ENCODE measurements at regions not wholly inside any gene's neighbourhood (a gene's known extent, or its start where the extent isn't known, plus 50 kb on each side); places are given as distances from the start of the nearest gene placed in this dataset.
A peak's percentile ranks its signal among the peaks of the same experiment; 100 is the strongest.

GRCh38 chr18:56188529-56189275 is 449.7 kb downstream of the TXNL1 start:
- ATAC-seq: no peak
- no peak for DNase-seq (ENCODE audit: low spot score)

DNA sequence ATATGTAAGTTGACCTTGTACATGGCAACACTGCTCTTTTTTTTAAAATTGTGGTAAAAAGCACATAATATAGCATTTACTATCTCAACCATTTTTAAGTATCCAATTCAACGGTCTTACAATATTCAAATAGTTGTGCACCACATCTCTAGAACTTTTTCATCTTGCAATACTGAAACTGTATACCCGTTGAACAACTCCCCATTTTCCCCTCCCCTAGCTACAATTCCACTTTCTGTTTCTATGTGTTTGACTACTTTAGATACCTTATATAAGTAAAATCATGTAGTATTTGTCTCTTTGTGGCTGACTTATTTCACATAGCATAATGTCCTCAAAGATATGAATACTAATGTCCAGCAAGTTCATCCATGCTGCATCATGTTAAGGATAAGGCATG is 452.1 kb downstream of the TXNL1 start:
- DNase-seq (ENCODE audit: low spot score) (no peak), ATAC-seq (no peak)

- no peak for DNase-seq (ENCODE audit: low spot score)
- ATAC-seq: no peak
These were observed 453.3 kb downstream of the TXNL1 start for GRCh38 chr18:56185126-56185525.

GRCh38 chr18:56176751-56177150 is 461.6 kb downstream of the TXNL1 start:
- DNase-seq (ENCODE audit: low spot score): no peak
- ATAC-seq: no peak

- DNase-seq (ENCODE audit: low spot score): no peak
- ATAC-seq: no peak
These were observed 462.9 kb downstream of the TXNL1 start for GRCh38 chr18:56175330-56176001.

DNA sequence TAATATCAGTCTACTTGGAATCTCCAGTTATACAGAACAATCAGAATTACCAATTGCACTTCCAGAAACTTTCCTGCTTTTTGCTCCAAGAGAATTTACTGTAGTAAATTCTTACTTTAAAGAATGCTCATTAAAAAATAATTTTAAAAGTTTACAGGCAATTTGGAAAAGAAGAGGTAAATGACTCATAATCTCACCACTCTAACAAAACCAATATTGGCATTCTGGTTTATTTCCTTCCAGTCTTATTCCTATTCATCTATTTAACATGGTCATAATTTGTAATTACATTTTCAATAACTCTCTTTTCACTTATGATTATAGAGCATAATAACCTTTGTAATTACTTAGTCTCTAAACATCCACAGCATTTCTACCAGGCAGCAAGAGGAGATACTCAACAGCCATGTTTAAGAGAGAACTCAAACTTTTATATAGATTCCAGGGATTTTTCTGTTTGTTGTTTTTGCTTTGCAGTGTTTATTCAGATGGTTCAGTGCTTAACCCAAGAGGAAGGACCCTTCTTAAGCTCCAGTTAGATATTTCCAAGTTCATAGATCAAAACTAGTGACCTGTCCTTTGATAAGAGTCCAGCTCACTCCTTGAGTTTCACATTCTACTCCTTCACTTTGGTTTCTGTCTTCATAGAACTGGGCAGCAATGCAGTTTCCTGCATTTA is 464.7 kb downstream of the TXNL1 start:
- DNase-seq (ENCODE audit: low spot score) (no peak), ATAC-seq (no peak)

GRCh38 chr18:56172527-56172926 is 465.9 kb downstream of the TXNL1 start:
- ATAC-seq: no peak
- no peak for DNase-seq (ENCODE audit: low spot score)

DNA sequence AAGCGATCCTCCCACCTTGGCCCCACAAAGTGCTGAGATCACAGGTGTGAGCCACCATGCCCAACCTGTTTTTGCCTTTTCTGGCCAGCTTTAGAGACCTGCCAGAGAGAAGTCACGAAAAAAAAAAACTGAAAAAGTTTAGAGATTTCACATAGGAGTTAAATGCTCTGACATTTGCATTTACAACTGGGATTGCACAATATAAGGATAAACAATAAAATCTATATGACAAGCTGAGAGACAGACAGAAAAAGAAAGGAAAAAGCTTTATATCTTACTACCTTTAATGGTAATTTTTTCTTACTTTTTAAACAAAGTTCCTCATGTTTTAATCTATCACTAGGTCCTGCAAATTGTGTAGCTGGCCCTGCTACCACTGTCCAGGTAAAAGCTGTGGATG is 466.5 kb downstream of the TXNL1 start:
- no peak for ATAC-seq
- no peak for DNase-seq (ENCODE audit: low spot score)

GRCh38 chr18:56168049-56168781 is 470.2 kb downstream of the TXNL1 start:
- DNase-seq (ENCODE audit: low spot score): no peak

GRCh38 chr18:56167366-56167765 is 471.0 kb downstream of the TXNL1 start:
- no peak for ATAC-seq
- no peak for DNase-seq (ENCODE audit: low spot score)

More at GRCh38 chr18:56168049-56168781, 470.2 kb downstream of the TXNL1 start:
- peak; percentile 29 for ATAC-seq

GRCh38 chr18:56166914-56167313 is 471.5 kb downstream of the TXNL1 start:
- DNase-seq (ENCODE audit: low spot score): no peak
- ATAC-seq: peak; percentile 26

DNA sequence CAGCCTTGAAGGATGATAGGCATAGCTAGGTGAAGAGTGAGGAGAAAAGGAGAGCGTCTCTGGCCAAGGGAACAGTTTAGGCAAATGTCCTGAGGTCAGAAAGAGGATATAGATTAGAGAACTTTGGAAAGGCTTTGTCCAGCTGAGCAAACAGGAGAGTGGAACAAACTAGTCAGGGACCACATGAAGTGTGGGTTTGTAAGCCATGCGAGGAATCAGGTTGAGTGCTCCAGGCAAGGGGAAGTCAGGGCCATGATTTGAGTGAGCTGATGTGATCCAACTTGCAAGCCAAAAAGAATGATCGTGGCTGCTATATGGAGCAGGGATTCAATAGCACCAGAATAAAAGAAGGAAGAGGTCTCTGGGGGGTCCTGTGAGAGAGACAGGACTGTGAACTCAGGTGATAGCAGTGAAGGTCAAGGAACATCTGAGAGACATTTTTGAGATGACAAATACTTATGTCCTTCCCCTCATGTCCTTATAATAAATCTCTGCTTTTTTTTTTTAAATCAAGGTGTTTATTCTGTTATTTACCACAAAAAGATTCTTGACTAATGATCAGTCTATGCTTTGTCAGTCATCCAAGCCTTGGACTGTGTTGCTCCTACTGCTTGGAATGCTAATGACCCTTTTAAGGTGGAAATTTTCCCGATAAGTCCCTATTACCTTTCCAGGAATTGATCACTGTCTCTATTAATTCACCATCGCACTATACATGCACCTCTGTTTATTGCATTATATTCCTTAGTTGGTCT is 472.6 kb downstream of the TXNL1 start:
- DNase-seq (ENCODE audit: low spot score) (no peak), ATAC-seq (no peak)

GRCh38 chr18:56162311-56163265 is 475.8 kb downstream of the TXNL1 start:
- ATAC-seq: peak; percentile 34
- no peak for DNase-seq (ENCODE audit: low spot score)

- DNase-seq (ENCODE audit: low spot score) (no peak), ATAC-seq (no peak)
These were observed 476.7 kb downstream of the TXNL1 start for GRCh38 chr18:56161566-56162260.

GRCh38 chr18:56158676-56159075 is 479.7 kb downstream of the TXNL1 start:
- ATAC-seq: no peak
- DNase-seq (ENCODE audit: low spot score): no peak

GRCh38 chr18:56157541-56157940 is 480.9 kb downstream of the TXNL1 start:
- DNase-seq (ENCODE audit: low spot score) (no peak), ATAC-seq (no peak)

DNA sequence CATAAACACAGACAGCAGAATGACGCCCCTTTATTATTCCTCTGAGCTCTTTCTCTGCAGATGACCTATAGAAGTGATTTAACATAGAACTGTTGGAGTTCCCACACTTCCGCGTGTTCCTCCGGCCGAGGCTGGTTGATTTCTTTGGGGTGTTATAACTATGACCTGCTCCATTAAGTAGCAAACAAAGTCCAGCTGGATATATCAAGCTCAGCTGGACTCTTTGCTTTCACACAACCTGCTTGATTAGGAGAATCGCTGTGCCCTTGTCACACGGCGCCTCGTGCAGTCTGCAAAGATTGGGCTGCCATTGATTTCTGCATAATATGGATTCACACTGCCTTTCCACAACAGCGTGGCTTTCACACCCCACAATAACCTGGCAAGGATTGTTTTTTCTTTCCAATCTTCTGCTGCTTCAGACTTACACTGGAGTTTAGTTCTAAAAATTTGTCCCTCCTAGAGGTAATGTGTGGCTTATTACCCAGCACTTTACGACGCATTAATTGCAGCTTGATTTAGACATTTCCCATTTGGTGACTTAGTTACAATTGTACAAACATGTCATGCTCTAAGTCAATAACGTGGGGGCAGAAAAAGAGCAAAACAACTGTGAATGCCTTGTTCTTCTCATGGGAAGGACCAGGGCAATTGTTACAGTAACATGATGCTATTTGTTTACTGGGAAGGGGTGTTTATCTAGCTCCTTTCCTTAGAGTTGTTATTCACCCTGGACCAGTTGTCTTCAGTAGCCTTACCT is 485.7 kb downstream of the TXNL1 start:
- no peak for ATAC-seq

DNA sequence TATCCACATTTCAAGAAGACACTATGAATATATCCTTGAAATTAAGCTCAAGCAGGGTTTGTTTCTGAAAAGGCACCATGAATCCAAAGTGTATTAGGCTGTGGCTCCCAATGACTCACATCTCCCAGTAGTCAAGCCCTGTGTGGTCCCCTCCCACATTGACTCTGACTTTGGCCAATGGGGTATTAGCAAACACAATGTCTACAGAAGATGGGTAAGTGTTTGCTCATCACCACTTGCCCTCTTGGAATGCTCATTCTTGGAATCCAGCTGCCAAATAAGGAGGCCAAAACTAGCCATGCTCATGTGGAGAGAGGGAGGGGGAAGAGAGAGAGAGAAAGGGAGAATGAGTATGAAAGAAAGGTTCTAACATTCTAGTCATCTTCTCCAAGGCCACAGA is 490.0 kb downstream of the TXNL1 start:
- ATAC-seq: no peak

More for the DNA sequence above, 485.7 kb downstream of the TXNL1 start:
- DNase-seq (ENCODE audit: low spot score): no peak

More for the DNA sequence above, 490.0 kb downstream of the TXNL1 start:
- DNase-seq (ENCODE audit: low spot score): no peak

All from left lobe of liver (tissue), 2 donors.